ENCODE measurements at regions not wholly inside any gene's neighbourhood (a gene's known extent, or its start where the extent isn't known, plus 50 kb on each side); places are given as distances from the start of the nearest gene placed in this dataset.

DNA sequence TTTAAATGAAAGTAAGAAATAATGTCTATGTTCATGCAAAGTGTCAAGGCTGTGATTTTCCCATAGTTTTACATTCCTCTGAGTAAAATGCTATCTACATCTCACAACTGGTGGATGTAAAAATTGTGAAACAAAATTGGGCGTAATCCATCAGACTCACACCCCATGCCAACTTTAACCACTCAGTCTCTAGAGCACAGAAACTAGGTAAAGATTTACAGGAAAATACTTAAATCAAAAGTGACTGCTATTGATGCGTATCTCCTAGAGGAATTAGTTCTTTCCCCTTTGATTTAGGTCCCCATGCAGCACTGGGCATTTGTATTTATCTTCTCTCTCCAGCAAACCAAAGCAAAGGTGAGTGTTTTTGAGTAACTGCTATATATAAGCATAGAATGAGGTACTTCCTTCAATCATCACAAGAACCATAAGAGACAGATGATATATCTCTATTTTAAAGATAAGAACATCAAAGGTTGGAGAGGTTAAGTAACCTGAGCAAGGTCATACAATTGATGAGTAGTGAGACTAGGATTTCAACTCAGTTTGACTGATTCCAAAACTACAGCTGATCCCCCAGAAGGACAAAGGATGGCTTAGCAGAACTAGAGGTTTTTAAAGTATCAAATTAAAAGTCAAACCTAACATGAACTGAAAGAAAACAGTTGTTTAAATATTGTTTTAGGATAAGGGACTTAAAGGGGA, 594.0 kb upstream of the ACVR2A start:
- intact Hi-C loops (cut with micrococcal nuclease; ENCODE audit: unreplicated experiment): no loop called here
- H3K27me3 ChIP-seq (replicated peaks; ENCODE audit: insufficient read depth, low read depth, low read length, poor library complexity): no peaks in the 10 kb centered on the region
- CTCF ChIA-PET: no interaction called here

DNA sequence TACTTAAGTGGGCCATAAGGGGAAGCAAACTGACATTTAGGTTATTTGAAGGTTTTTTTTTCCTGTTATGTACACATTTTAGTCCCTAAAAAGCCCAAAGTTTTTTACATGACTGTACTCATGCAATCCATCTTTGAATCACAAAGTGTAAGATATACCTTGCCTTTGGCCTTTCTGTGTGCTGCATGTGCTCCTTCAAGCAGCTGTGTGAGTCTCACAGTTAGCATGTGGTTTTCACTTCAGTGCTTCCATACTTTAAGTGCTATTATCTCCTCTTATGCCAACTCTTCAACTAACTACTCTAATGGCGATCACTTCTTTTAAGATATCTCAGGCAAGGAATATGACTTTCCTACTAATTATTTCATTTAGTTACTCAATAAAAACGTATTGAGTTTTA, 597.1 kb upstream of the ACVR2A start:
- intact Hi-C loops (cut with micrococcal nuclease; ENCODE audit: unreplicated experiment): no loop called here
- Histone ChIP-seq H3K27ac (ENCODE audit: low read depth, low read length, poor library complexity, severe bottlenecking) (no peak overlapping the region), H3K4me3 (ENCODE audit: low read depth, low read length, poor library complexity, severe bottlenecking) (no peak overlapping the region), H3K9me3 (ENCODE audit: low read depth, low read length, poor library complexity, severe bottlenecking) (no peaks in the 10 kb centered on the region), H3K4me1 (ENCODE audit: insufficient read depth, low read length, poor library complexity, severe bottlenecking) (no peaks in the 10 kb centered on the region), H3K36me3 (ENCODE audit: insufficient read depth, low read length, poor library complexity, severe bottlenecking) (no peaks in the 10 kb centered on the region), H3K27me3 (replicated peaks; ENCODE audit: insufficient read depth, low read depth, low read length, poor library complexity) (no peaks in the 10 kb centered on the region)
- CTCF ChIA-PET: no interaction called here
- POLR2A ChIA-PET (ENCODE audit: low non-redundant PET): no interaction called here
- BruUV-seq (replicated peaks): no TSS peak
- TF ChIP-seq, protein P1, sequence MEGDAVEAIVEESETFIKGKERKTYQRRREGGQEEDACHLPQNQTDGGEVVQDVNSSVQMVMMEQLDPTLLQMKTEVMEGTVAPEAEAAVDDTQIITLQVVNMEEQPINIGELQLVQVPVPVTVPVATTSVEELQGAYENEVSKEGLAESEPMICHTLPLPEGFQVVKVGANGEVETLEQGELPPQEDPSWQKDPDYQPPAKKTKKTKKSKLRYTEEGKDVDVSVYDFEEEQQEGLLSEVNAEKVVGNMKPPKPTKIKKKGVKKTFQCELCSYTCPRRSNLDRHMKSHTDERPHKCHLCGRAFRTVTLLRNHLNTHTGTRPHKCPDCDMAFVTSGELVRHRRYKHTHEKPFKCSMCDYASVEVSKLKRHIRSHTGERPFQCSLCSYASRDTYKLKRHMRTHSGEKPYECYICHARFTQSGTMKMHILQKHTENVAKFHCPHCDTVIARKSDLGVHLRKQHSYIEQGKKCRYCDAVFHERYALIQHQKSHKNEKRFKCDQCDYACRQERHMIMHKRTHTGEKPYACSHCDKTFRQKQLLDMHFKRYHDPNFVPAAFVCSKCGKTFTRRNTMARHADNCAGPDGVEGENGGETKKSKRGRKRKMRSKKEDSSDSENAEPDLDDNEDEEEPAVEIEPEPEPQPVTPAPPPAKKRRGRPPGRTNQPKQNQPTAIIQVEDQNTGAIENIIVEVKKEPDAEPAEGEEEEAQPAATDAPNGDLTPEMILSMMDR (conservative IDR thresholded peaks at IDR 0.05; ENCODE audit: low read depth, low read length): no peak
- no peak for TF ChIP-seq EZH2 (IDR thresholded peaks at IDR 0.05; ENCODE audit: borderline replicate concordance, low read depth, low read length, poor library complexity, severe bottlenecking)
- no peak for DNase-seq (ENCODE audit: low spot score)

More for the DNA sequence above, 594.0 kb upstream of the ACVR2A start:
- BruUV-seq (replicated peaks): no TSS peak
- H3K4me1 ChIP-seq (ENCODE audit: insufficient read depth, low read length, poor library complexity, severe bottlenecking): no peaks in the 10 kb centered on the region
- TF ChIP-seq, protein P1 (conservative IDR thresholded peaks at IDR 0.05; ENCODE audit: low read depth, low read length): no peak
- TF ChIP-seq EZH2 (IDR thresholded peaks at IDR 0.05; ENCODE audit: borderline replicate concordance, low read depth, low read length, poor library complexity, severe bottlenecking): no peak
- no peaks in the 10 kb centered on the region for H3K36me3 ChIP-seq (ENCODE audit: insufficient read depth, low read length, poor library complexity, severe bottlenecking)
- no peaks in the 10 kb centered on the region for H3K9me3 ChIP-seq (ENCODE audit: low read depth, low read length, poor library complexity, severe bottlenecking)
- no peak overlapping the region for H3K4me3 ChIP-seq (ENCODE audit: low read depth, low read length, poor library complexity, severe bottlenecking)
- H3K27ac ChIP-seq (ENCODE audit: low read depth, low read length, poor library complexity, severe bottlenecking): no peak overlapping the region
- no peak for DNase-seq (ENCODE audit: low spot score)
- POLR2A ChIA-PET (ENCODE audit: low non-redundant PET): no interaction called here

DNA sequence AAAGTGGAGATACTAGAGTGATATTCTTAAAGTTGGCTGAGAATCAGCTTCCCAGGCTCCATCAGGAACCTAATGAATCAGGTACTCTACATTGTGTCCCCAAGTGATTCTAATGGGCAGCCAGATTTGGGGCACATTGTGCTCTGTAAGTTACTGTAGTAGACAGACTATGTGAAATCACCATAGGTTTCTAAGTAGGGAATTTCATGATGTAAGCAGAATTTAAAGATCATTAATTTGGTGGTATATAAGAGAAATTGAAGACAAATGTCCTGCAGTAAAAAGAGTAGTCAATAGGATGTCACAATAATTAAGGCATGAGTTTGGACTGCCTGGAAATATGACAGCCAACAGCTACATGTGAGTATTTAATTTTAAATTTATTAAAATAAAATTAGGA, 602.4 kb upstream of the ACVR2A start:
- no peaks in the 10 kb centered on the region for H3K36me3 ChIP-seq (ENCODE audit: insufficient read depth, low read length, poor library complexity, severe bottlenecking)
- no peak for TF ChIP-seq EZH2 (IDR thresholded peaks at IDR 0.05; ENCODE audit: borderline replicate concordance, low read depth, low read length, poor library complexity, severe bottlenecking)
- TF ChIP-seq, protein P1 (conservative IDR thresholded peaks at IDR 0.05; ENCODE audit: low read depth, low read length): no peak
- H3K9me3 ChIP-seq (ENCODE audit: low read depth, low read length, poor library complexity, severe bottlenecking): no peaks in the 10 kb centered on the region
- no peaks in the 10 kb centered on the region for H3K27me3 ChIP-seq (replicated peaks; ENCODE audit: insufficient read depth, low read depth, low read length, poor library complexity)
- no peak overlapping the region for H3K4me3 ChIP-seq (ENCODE audit: low read depth, low read length, poor library complexity, severe bottlenecking)
- ChIA-PET CTCF (no interaction called here), POLR2A (ENCODE audit: low non-redundant PET) (no interaction called here)
- no TSS peak for BruUV-seq (replicated peaks)
- no peak for DNase-seq (ENCODE audit: low spot score)
- no peak overlapping the region for H3K27ac ChIP-seq (ENCODE audit: low read depth, low read length, poor library complexity, severe bottlenecking)
- intact Hi-C loops (cut with micrococcal nuclease; ENCODE audit: unreplicated experiment): no loop called here
- no peaks in the 10 kb centered on the region for H3K4me1 ChIP-seq (ENCODE audit: insufficient read depth, low read length, poor library complexity, severe bottlenecking)
